Kidney (tissue), 13 donors: ENCODE measurements at regions not wholly inside any gene's neighbourhood (a gene's known extent, or its start where the extent isn't known, plus 50 kb on each side); places are given as distances from the start of the nearest gene placed in this dataset.

Source experiments
- DNase-seq, 5 donors: peaks; one replicate each; pipeline ENCODE4 v3.0.0-alpha.2; 2013 to 2020
- FAIRE-seq: peaks from 2 replicates; lab custom pipeline; 2012; peaks lifted over from hg19 to GRCh38; lab: Jason Lieb, UNC
- H3K27ac ChIP-seq, 2 donors: one replicate each; pipeline ENCODE4 v1.7.0; 2013; ENCODE audit warnings: low read depth in 2 of 2, low read length in 2 of 2, inconsistent platforms in 1 of 2
- H3K27me3 ChIP-seq: one replicate; pipeline ENCODE4 v1.7.1; 2013; ENCODE audit warnings: low read length, inconsistent platforms; ENCODE audit not compliant: control insufficient read depth, insufficient read depth
- H3K36me3 ChIP-seq, 3 donors: one replicate each; pipeline versions ENCODE4 v1.7.0 to v1.7.1; 2013; ENCODE audit warnings: low read length in 3 of 3, control low read depth in 1 of 3, inconsistent platforms in 1 of 3; ENCODE audit not compliant: insufficient read depth in 3 of 3, control insufficient read depth in 2 of 3
- H3K4me1 ChIP-seq, 3 donors: one replicate each; pipeline versions ENCODE4 v1.7.0 to v1.7.1; 2013; ENCODE audit warnings: low read length in 3 of 3, inconsistent platforms in 1 of 3, low read depth in 1 of 3; ENCODE audit not compliant: control insufficient read depth in 2 of 3, insufficient read depth in 2 of 3
- H3K4me3 ChIP-seq, 3 donors: one replicate each; pipeline versions ENCODE4 v1.7.0 to v1.8.1; 2013; ENCODE audit warnings: low read length in 3 of 3, control low read depth in 1 of 3, inconsistent platforms in 1 of 3
- H3K9ac ChIP-seq, 3 donors: one replicate each; pipeline versions ENCODE4 v1.7.0 to v1.7.1; 2013; ENCODE audit warnings: low read length in 3 of 3, control low read depth in 1 of 3, inconsistent platforms in 1 of 3
- H3K9me3 ChIP-seq, 3 donors: one replicate each; pipeline versions ENCODE4 v1.7.0 to v1.7.1; 2013; ENCODE audit warnings: low read length in 3 of 3, control low read depth in 1 of 3, inconsistent platforms in 1 of 3; ENCODE audit not compliant: control insufficient read depth in 2 of 3, insufficient read depth in 1 of 3
- intact Hi-C: fragments of 100-400 bp; cut with DNase I; formaldehyde crosslinking; loops from one replicate; pipeline ENCODE4 v1.11.1; 2022
- TF ChIP-seq, protein P1 (sequence below): IDR thresholded peaks from 3 replicates; pipeline ENCODE4 v1.5.1; 2012; ENCODE audit warnings: mild to moderate bottlenecking, moderate library complexity, borderline replicate concordance; ENCODE audit not compliant: insufficient read depth; ENCODE audit errors: extremely low read depth
- donor health status: control.
- donor health status: control.
- donor health status: control.
- donor health status: control.
- donor health status: control.
- donor health status: DM: yes; HTN: yes; CAD: no.
- donor health status: Normal renal cell carcinoma (clear cell type).

DNA sequence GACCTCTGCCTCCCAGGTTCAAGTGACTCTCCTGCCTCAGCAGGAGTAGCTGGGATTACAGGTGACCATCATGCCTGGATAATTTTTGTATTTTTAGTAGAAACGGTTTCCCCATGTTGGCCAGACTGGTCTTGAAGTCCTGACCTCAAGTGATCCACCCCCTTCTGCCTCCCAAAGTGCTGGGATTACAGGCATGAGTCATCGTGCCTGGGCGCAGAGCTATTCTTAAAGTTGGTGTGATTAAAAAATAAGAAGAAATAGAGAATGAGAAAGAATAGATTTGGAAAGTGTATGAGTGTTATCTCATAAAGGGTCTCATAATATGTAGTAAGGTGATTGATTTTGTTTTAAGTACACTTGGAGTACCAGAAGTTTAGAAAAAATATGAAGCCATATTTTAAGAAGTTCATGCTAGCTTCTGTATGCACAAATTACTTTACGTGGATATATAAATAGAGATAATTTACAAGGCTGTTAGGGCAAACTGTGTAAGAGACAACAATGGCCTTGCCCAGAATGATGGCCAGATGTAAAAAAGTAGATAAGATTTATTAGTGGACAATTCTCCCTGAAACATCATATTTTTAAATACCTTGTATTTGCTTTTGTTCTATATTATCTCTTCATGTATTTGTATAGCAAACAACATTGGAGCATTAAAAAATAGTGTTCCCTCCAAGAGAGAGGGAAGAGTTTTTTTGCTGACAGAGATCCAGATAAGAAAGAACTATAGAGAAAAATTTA is 1108.5 kb downstream of the SLC16A7 start:
- H3K36me3 ChIP-seq = no peaks in the 10 kb centered on the region
- no peaks in the 10 kb centered on the region for H3K27me3 ChIP-seq
- H3K27ac ChIP-seq = no peak overlapping the region
- H3K4me3 ChIP-seq = no peak overlapping the region
- H3K9me3 ChIP-seq = no peaks in the 10 kb centered on the region
- H3K9ac ChIP-seq = no peak overlapping the region
- H3K4me1 ChIP-seq = no peaks in the 10 kb centered on the region
- no peak for FAIRE-seq
- intact Hi-C loops = no loop called here
- TF ChIP-seq, protein P1, sequence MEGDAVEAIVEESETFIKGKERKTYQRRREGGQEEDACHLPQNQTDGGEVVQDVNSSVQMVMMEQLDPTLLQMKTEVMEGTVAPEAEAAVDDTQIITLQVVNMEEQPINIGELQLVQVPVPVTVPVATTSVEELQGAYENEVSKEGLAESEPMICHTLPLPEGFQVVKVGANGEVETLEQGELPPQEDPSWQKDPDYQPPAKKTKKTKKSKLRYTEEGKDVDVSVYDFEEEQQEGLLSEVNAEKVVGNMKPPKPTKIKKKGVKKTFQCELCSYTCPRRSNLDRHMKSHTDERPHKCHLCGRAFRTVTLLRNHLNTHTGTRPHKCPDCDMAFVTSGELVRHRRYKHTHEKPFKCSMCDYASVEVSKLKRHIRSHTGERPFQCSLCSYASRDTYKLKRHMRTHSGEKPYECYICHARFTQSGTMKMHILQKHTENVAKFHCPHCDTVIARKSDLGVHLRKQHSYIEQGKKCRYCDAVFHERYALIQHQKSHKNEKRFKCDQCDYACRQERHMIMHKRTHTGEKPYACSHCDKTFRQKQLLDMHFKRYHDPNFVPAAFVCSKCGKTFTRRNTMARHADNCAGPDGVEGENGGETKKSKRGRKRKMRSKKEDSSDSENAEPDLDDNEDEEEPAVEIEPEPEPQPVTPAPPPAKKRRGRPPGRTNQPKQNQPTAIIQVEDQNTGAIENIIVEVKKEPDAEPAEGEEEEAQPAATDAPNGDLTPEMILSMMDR = no peak
- no peak for DNase-seq

DNA sequence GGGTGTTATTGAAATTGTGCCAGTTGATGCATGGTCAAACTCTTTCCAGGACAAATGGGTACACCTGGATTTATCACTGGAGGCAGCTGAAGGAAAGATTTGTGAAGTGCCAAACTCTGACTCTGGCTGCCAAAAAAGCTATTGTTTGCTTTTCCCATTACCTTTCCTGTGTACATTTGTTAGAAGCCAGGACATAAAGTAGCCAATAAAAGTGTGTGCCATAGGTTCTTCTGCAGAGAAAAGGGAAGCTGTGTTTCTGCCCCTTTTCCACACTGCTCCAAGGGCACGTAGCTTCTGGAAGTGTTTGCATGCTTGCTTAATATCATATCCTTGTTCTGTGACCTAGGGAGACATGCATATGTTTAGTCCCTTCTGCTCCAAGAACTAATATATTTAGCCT is 1114.4 kb downstream of the SLC16A7 start:
- no peaks in the 10 kb centered on the region for H3K27me3 ChIP-seq
- intact Hi-C loops = no loop called here
- TF ChIP-seq, protein P1 = no peak

GRCh38 chr12:60714141-60714900 is 1118.5 kb downstream of the SLC16A7 start:
- H3K36me3 ChIP-seq = no peaks in the 10 kb centered on the region
- intact Hi-C loops = no loop called here
- no peaks in the 10 kb centered on the region for H3K9me3 ChIP-seq
- H3K9ac ChIP-seq = no peak overlapping the region
- no peak overlapping the region for H3K27ac ChIP-seq
- H3K4me3 ChIP-seq = no peak overlapping the region
- DNase-seq (no peak), FAIRE-seq (no peak)
- H3K27me3 ChIP-seq = no peaks in the 10 kb centered on the region
- TF ChIP-seq, protein P1 = no peak
- H3K4me1 ChIP-seq = no peaks in the 10 kb centered on the region

More for the DNA sequence above, 1114.4 kb downstream of the SLC16A7 start:
- no peaks in the 10 kb centered on the region for H3K4me1 ChIP-seq
- H3K9ac ChIP-seq = no peak overlapping the region
- no peaks in the 10 kb centered on the region for H3K36me3 ChIP-seq
- H3K27ac ChIP-seq = no peak overlapping the region
- FAIRE-seq = no peak
- H3K9me3 ChIP-seq = no peaks in the 10 kb centered on the region
- no peak overlapping the region for H3K4me3 ChIP-seq
- DNase-seq = no peak
